GM13976 (cell line): ENCODE measurements at regions not wholly inside any gene's neighbourhood (a gene's known extent, or its start where the extent isn't known, plus 50 kb on each side); places are given as distances from the start of the nearest gene placed in this dataset.

Source experiments
- DNase-seq: peaks from one replicate; pipeline ENCODE4 v3.0.0; 2012; ENCODE audit warnings: low spot score
- in situ Hi-C: fragments of 300-500 bp; cut with MboI; formaldehyde crosslinking; loops from one replicate; pipeline ENCODE4 v1.12.0; 2022; ENCODE audit warnings: low sequenced_read_pairs, mixed read lengths, inconsistent platforms; ENCODE audit not compliant: unreplicated experiment
- TF ChIP-seq, protein P1 (sequence below): IDR thresholded peaks from 2 replicates; pipeline ENCODE4 v1.5.1; 2012; ENCODE audit warnings: borderline replicate concordance, mild to moderate bottlenecking; ENCODE audit not compliant: insufficient read depth; ENCODE audit errors: extremely low read depth, missing control alignments, control extremely low read depth

DNA sequence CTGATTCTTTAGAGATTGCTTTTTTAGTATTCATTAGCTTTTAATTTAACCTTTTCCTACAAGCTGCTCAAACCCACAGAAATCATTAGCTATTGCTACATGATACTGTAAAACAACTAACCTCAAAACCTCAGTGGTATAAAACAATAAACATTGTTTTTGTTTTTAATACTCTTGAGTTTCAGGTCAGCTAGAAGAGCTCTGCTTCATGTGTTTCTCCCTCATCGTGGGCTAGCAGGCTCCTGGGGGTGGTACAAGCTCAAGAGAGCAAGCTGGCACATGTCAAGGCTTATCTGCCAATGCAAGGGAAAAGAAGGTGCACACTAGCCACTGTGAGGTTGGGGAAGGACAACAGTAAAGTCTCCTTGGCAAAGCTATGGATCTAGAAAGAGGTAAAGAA is 232.9 kb upstream of the PHF14 start:
- in situ Hi-C loops, result no loop called here
- DNase-seq, result no peak
- TF ChIP-seq, protein P1, sequence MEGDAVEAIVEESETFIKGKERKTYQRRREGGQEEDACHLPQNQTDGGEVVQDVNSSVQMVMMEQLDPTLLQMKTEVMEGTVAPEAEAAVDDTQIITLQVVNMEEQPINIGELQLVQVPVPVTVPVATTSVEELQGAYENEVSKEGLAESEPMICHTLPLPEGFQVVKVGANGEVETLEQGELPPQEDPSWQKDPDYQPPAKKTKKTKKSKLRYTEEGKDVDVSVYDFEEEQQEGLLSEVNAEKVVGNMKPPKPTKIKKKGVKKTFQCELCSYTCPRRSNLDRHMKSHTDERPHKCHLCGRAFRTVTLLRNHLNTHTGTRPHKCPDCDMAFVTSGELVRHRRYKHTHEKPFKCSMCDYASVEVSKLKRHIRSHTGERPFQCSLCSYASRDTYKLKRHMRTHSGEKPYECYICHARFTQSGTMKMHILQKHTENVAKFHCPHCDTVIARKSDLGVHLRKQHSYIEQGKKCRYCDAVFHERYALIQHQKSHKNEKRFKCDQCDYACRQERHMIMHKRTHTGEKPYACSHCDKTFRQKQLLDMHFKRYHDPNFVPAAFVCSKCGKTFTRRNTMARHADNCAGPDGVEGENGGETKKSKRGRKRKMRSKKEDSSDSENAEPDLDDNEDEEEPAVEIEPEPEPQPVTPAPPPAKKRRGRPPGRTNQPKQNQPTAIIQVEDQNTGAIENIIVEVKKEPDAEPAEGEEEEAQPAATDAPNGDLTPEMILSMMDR, result no peak

DNA sequence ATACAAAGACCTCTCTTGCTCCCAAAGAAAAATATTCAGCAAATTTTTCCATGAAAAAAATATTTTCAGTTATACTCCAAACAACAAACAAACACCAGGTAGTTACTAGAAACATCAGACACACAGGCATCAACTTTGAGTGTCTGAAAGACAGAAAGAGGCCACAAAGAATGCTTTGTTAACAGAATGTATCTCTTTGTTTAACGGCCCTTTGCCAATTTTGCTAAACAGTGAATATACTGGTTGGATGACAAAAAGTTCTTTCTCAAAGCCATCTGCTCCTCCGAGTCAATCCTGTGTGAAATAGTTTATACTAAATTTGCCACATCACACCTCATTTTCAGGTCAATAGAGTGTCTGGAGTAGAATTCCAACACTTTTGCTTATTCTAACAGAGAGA is 216.7 kb upstream of the PHF14 start:
- in situ Hi-C loops, result no loop called here
- TF ChIP-seq, protein P1, result no peak
- DNase-seq, result no peak

DNA sequence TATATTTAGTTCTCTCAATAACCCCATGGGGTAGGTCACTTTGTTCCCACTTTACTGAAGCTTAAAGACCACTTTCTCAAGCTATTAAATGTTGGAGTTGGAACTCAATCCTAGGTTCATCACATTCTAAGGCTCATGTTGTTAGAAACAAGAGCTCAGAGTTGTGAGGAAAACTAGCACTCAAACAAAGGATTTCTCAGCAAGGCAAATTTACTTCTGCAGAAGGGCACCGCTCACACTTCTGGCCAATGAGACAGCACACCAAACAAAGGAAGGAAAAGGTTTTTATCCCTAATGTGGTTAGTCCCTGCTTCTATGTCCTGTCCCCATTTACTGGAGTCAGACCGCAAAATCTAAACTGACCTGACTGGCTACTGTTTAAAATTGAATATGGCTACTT is 214.6 kb upstream of the PHF14 start:
- TF ChIP-seq, protein P1, result no peak
- DNase-seq, result no peak
- in situ Hi-C loops, result no loop called here

DNA sequence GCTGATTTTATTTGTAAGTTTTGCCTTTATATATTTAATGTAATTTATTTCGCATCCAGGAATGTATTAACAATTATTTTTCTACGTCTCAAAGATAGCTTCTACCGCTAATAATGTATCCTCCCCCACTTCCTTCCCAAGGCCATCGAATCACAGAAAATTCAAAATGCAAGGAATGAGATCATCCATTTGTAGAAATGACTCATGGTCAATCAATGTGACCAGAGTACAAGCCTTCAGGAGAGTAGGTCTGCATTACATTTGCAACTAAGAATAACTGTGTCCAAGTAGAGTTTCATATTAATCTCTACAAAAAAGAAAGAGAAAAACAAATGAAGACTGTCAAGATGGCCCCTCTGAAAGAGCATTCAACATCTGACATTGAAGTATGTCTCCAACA is 205.9 kb upstream of the PHF14 start:
- in situ Hi-C loops, result no loop called here
- no peak for DNase-seq
- TF ChIP-seq, protein P1, result no peak

DNA sequence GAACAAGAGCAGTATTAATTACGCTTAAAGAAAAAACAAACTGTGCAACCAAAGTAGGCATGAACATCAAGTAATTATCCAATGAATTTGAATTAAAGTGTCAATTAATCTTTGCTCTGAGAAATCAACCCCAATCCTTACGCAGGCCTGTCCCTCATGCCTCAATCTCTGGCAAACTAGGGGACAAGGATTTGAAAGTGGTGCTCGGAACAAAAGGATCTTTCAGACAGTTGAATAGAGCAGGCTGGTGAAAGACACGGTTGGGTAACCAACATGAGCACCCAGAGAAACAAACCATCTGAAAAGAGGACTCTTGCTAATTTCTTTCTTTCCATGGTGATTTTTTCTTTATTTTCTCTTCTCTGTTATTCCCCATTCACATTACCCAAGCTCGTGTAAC is 203.5 kb upstream of the PHF14 start:
- in situ Hi-C loops, result no loop called here
- TF ChIP-seq, protein P1, result no peak
- no peak for DNase-seq

DNA sequence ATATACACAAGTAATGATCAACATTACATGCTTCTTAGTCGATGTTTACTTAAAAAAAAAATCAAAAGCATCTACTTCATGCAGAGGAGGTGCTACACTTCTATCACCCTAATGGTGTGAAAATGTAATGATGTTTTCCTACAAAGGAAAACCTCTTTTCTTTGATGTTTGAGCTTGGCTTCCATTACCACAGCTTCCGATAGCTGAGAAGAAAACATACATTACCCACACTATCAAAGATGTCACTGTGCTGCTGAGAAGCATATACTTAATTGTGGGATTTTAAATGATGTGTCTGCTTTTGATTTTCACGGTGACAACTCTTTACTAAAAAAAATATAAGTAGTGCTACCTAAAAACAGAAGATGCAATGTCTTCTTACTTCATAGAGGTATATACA is 200.2 kb upstream of the PHF14 start:
- no peak for DNase-seq
- in situ Hi-C loops, result no loop called here
- TF ChIP-seq, protein P1, result no peak

DNA sequence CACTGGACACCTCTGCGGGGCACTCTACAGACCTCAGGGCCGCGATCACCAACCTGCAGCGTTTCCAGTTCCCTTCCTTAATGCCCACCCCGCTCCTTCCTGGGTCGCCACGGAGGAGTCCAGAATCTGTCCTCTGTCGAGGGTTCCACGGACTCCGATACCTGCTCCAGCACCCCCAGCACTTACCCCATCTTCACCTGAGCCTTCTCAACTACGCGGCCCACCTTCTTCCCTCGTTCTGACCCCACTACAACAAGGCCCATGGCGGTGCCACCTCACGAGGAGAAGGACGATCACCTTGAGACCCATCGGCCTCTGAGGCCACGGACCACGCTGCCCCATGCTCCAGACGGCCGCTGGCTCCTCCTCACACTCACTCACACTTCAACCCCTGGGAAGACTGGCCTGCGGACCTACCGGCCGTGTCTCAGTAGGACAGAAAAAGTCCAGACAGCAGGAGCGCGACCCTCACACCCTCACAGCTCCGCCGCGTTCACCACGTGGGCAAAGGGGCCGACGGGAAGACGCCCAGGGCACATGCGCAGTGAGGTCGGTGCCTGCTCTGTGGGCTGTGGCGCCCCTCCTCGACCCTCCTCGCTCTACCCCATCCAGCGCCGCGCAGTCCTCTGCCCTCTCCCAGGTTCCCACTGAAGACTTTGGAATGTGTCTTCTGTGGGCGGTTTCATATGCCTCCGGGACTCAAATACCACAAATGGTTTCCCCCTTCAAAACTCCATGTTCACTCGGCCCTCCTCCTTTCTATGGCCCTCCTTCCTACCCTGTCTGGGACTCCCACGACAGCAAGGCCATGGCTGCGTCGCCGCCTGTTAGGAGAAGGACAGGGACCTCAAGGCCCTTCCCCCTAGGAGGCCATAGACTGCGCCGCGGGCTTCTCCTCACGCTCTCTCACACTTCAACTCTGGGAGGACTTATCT is 193.9 kb upstream of the PHF14 start:
- DNase-seq, result no peak
- in situ Hi-C loops, result no loop called here
- TF ChIP-seq, protein P1, result no peak
